Hepatocyte (in vitro differentiated cells): ENCODE measurements at regions not wholly inside any gene's neighbourhood (a gene's known extent, or its start where the extent isn't known, plus 50 kb on each side); places are given as distances from the start of the nearest gene placed in this dataset.

Experiments used
- DNase-seq: peaks from one replicate; pipeline ENCODE4 v3.0.0-alpha.2; 2016; ENCODE audit warnings: low spot score
- H2AFZ ChIP-seq: fragments of 200-600 bp; sonication (generic); 2 replicates; pipeline ENCODE4 v1.6.0; 2016; ENCODE audit warnings: antibody characterized with exemption, mild to moderate bottlenecking
- H3K27ac ChIP-seq: fragments of 200-600 bp; sonication (generic); 2 replicates; pipeline ENCODE4 v1.5.1; 2016; ENCODE audit warnings: mild to moderate bottlenecking
- H3K27me3 ChIP-seq: fragments of 200-600 bp; sonication (generic); 2 replicates; pipeline ENCODE4 v1.6.1; 2016
- H3K36me3 ChIP-seq: fragments of 200-600 bp; sonication (generic); replicated peaks from 2 replicates; pipeline ENCODE4 v1.5.1; 2016; ENCODE audit warnings: low read depth; ENCODE audit not compliant: insufficient read depth
- H3K4me1 ChIP-seq: fragments of 200-600 bp; sonication (generic); 2 replicates; pipeline ENCODE4 v1.5.1; 2016; ENCODE audit warnings: mild to moderate bottlenecking, moderate library complexity; ENCODE audit not compliant: insufficient read depth
- H3K4me2 ChIP-seq: fragments of 200-600 bp; sonication (generic); 2 replicates; pipeline ENCODE4 v1.6.0; 2016
- H3K4me3 ChIP-seq: fragments of 200-600 bp; sonication (generic); 2 replicates; pipeline ENCODE4 v1.5.1; 2016; ENCODE audit warnings: mild to moderate bottlenecking
- H3K79me2 ChIP-seq: fragments of 200-600 bp; sonication (generic); 2 replicates; pipeline ENCODE4 v1.6.0; 2017; ENCODE audit warnings: mild to moderate bottlenecking
- H3K9me2 ChIP-seq: fragments of 200-600 bp; sonication (generic); replicated peaks from 2 replicates; pipeline ENCODE4 v1.6.0; 2017; ENCODE audit warnings: mild to moderate bottlenecking; ENCODE audit not compliant: insufficient read depth
- H3K9me3 ChIP-seq: fragments of 200-600 bp; sonication (generic); 2 replicates; pipeline ENCODE4 v1.5.1; 2016; ENCODE audit warnings: low read depth, mild to moderate bottlenecking
- H4K20me1 ChIP-seq: fragments of 200-600 bp; sonication (generic); 2 replicates; pipeline ENCODE4 v1.6.0; 2016; ENCODE audit warnings: mild to moderate bottlenecking; ENCODE audit not compliant: insufficient read depth, poor library complexity, severe bottlenecking
- EZH2 ChIP-seq: fragments of 200-600 bp; sonication (generic); IDR thresholded peaks from 2 replicates; pipeline ENCODE4 v1.6.1; 2016; ENCODE audit warnings: antibody characterized with exemption, mild to moderate bottlenecking, borderline replicate concordance
- EZH2phosphoT487 ChIP-seq: fragments of 200-600 bp; sonication (generic); IDR thresholded peaks from one replicate; pipeline ENCODE4 v1.6.1; 2018; ENCODE audit warnings: antibody characterized with exemption, mild to moderate bottlenecking, low read depth, moderate library complexity; ENCODE audit not compliant: unreplicated experiment, severe bottlenecking
- WGBS: methylation state at CpG from one replicate; pipeline ENCODE4 v1.1.6; 2016; ENCODE audit warnings: low lambda C conversion rate; ENCODE audit errors: missing lambda C conversion rate; 5-methylcytosine and 5-hydroxymethylcytosine counted together
- TF ChIP-seq, protein P1 (sequence below): fragments of 200-600 bp; sonication (generic); IDR thresholded peaks from 2 replicates; pipeline ENCODE4 v1.5.1; 2016; ENCODE audit warnings: antibody characterized with exemption, mild to moderate bottlenecking; ENCODE audit not compliant: poor library complexity

DNA sequence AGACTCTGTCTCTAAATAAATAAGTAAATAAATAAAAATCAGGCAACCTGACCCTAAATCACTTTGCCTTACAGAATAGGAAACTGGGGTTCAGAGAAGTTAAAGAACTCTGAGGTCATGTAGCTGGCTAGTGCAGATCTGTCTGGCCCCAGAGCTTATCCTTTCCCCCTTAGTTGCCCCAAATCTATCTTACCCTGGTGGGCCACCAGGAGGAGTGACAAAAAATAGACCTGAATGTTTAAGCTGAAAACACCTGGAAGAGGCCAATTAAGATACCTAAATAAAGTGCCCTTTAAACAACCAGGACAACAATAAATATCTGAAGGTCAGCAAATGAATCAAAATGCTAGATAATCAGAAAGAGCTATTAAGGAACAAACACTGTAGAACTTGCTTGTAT is 59.7 kb downstream of the TEX35 start:
- H3K9me3 ChIP-seq: no peaks in the 10 kb centered on the region
- H3K79me2 ChIP-seq: no peaks in the 10 kb centered on the region
- no peaks in the 10 kb centered on the region for H3K36me3 ChIP-seq
- H3K4me2 ChIP-seq: no peak overlapping the region
- no peaks in the 10 kb centered on the region for H3K27me3 ChIP-seq
- TF ChIP-seq, protein P1, sequence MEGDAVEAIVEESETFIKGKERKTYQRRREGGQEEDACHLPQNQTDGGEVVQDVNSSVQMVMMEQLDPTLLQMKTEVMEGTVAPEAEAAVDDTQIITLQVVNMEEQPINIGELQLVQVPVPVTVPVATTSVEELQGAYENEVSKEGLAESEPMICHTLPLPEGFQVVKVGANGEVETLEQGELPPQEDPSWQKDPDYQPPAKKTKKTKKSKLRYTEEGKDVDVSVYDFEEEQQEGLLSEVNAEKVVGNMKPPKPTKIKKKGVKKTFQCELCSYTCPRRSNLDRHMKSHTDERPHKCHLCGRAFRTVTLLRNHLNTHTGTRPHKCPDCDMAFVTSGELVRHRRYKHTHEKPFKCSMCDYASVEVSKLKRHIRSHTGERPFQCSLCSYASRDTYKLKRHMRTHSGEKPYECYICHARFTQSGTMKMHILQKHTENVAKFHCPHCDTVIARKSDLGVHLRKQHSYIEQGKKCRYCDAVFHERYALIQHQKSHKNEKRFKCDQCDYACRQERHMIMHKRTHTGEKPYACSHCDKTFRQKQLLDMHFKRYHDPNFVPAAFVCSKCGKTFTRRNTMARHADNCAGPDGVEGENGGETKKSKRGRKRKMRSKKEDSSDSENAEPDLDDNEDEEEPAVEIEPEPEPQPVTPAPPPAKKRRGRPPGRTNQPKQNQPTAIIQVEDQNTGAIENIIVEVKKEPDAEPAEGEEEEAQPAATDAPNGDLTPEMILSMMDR: no peak
- TF ChIP-seq EZH2 (no peak), EZH2phosphoT487 (no peak)
- no peak overlapping the region for H3K27ac ChIP-seq
- no peak overlapping the region for H2AFZ ChIP-seq
- peaks cover 8% of the 10 kb centered on the region for H3K4me1 ChIP-seq
- H3K4me3 ChIP-seq: no peak overlapping the region
- DNase-seq: no peak
- H3K9me2 ChIP-seq: no peaks in the 10 kb centered on the region
- H4K20me1 ChIP-seq: no peaks in the 10 kb centered on the region

DNA sequence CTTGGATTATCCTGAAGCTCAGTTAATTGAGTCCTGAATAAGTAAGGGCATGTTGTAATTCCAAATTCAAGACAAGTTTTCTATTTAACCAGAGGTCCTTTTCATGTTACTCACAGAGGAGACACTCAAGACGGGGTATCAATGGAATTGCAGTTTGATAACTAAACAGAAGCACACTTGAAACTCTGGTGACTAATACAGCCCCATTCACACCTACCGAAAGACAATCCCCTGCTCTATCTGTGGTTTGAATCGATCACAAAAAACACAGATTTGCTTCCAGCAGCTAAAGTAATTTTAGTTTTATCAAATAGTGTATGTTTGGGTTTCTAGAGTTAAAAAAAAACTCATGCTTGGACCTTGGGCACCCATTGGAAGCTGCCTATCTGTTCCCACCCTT is 60.4 kb downstream of the TEX35 start:
- Histone ChIP-seq H3K4me2 (no peak overlapping the region), H3K4me1 (peaks cover 8% of the 10 kb centered on the region), H3K27ac (no peak overlapping the region), H3K36me3 (no peaks in the 10 kb centered on the region), H3K4me3 (no peak overlapping the region), H3K79me2 (no peaks in the 10 kb centered on the region), H4K20me1 (no peaks in the 10 kb centered on the region), H3K9me3 (no peaks in the 10 kb centered on the region), H3K9me2 (no peaks in the 10 kb centered on the region), H3K27me3 (no peaks in the 10 kb centered on the region), H2AFZ (no peak overlapping the region)
- no peak for DNase-seq
- 50% methylated on average over 3 of the region's 3 CpGs for WGBS
- TF ChIP-seq EZH2: no peak
- TF ChIP-seq, protein P1: no peak
- no peak for TF ChIP-seq EZH2phosphoT487

DNA sequence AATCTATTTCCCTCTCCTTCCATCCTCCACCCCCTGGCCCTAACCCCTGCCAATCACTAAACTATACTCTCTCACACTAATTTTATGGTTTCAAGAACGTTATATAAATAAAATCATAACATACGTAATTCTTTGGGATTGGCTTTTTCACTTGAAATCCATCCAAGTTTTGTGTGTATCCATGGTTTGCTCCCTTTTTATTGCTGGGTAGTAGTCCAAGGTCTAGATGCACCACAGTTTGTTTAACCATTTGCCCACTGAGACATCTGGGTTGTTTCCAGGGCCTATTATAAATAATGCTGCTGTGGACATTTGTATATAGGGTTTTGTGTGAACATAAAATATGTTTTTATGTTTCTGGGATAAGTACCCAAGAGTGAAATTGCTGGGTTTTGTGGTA is 61.4 kb downstream of the TEX35 start:
- H3K79me2 ChIP-seq: no peaks in the 10 kb centered on the region
- DNase-seq: no peak
- no peaks in the 10 kb centered on the region for H3K9me2 ChIP-seq
- H3K36me3 ChIP-seq: no peaks in the 10 kb centered on the region
- no peak overlapping the region for H3K4me3 ChIP-seq
- H2AFZ ChIP-seq: no peak overlapping the region
- no peak overlapping the region for H3K4me2 ChIP-seq
- H3K27ac ChIP-seq: no peak overlapping the region
- 56% methylated on average over 2 of the region's 2 CpGs for WGBS
- H4K20me1 ChIP-seq: no peaks in the 10 kb centered on the region
- peaks cover 8% of the 10 kb centered on the region for H3K4me1 ChIP-seq
- H3K27me3 ChIP-seq: no peaks in the 10 kb centered on the region
- TF ChIP-seq, protein P1: no peak
- TF ChIP-seq EZH2 (no peak), EZH2phosphoT487 (no peak)
- H3K9me3 ChIP-seq: no peaks in the 10 kb centered on the region
